HL-60 (cell line): ENCODE measurements at regions not wholly inside any gene's neighbourhood (a gene's known extent, or its start where the extent isn't known, plus 50 kb on each side); places are given as distances from the start of the nearest gene placed in this dataset.

Experiments used
- DNase-seq, 2 experiments: peaks; one replicate each; pipeline ENCODE4 v3.0.0-alpha.2; 2010 to 2020; ENCODE audit warnings: low read depth in 1 of 2, low spot score in 1 of 2
- H3K27ac ChIP-seq: fragments of 250-450 bp; sonication (Bioruptor Pico); replicated peaks from 2 replicates; pipeline ENCODE4 v1.5.1; 2020; ENCODE audit warnings: mild to moderate bottlenecking, moderate library complexity
- H3K27me3 ChIP-seq: fragments of 250-450 bp; sonication (Bioruptor Pico); 2 replicates; pipeline ENCODE4 v1.5.1; 2021; ENCODE audit warnings: mild to moderate bottlenecking, moderate library complexity; ENCODE audit not compliant: insufficient read depth, poor library complexity, severe bottlenecking
- H3K4me3 ChIP-seq: replicated peaks from 2 replicates; pipeline ENCODE4 v1.5.1; 2011; ENCODE audit warnings: mild to moderate bottlenecking, control low read depth, low read length; ENCODE audit not compliant: insufficient read depth
- CTCF ChIP-seq: IDR thresholded peaks from one replicate; pipeline ENCODE4 v1.5.1; 2011; ENCODE audit warnings: low read length, control low read depth, inconsistent platforms; ENCODE audit not compliant: insufficient read depth
- GABPA ChIP-seq: IDR thresholded peaks from 2 replicates; pipeline ENCODE4 v1.6.1; 2012; ENCODE audit warnings: low read depth
- POLR2AphosphoS5 ChIP-seq: IDR thresholded peaks from 2 replicates; pipeline ENCODE4 v1.6.1; 2012; ENCODE audit warnings: low read depth
- REST ChIP-seq: IDR thresholded peaks from 2 replicates; pipeline ENCODE4 v1.6.1; 2012; ENCODE audit warnings: low read depth; ENCODE audit not compliant: insufficient replicate concordance
- SPI1 ChIP-seq: IDR thresholded peaks from 2 replicates; pipeline ENCODE4 v1.6.1; 2012; ENCODE audit warnings: low read depth, mild to moderate bottlenecking, borderline replicate concordance

GRCh38 chr2:195498839-195499490 lies 158.1 kb upstream of the SLC39A10 start:
- TF ChIP-seq SPI1 = no peak
- TF ChIP-seq REST = peak; percentile 27
- Histone ChIP-seq H3K27me3 (no peaks in the 10 kb centered on the region), H3K27ac (no peak overlapping the region)

GRCh38 chr2:195498176-195498575 lies 158.8 kb upstream of the SLC39A10 start:
- DNase-seq = peak in 1 of 2 experiments; percentile 55
- Histone ChIP-seq H3K27ac (no peak overlapping the region), H3K4me3 (no peak overlapping the region), H3K27me3 (no peaks in the 10 kb centered on the region)
- TF ChIP-seq POLR2AphosphoS5 = no peak
- TF ChIP-seq GABPA = no peak
- TF ChIP-seq SPI1 = no peak
- TF ChIP-seq REST = no peak
- no peak for TF ChIP-seq CTCF

More at GRCh38 chr2:195498839-195499490, 158.1 kb upstream of the SLC39A10 start:
- DNase-seq = no peak
- no peak overlapping the region for H3K4me3 ChIP-seq

- H3K27ac ChIP-seq = no peak overlapping the region
- H3K27me3 ChIP-seq = no peaks in the 10 kb centered on the region
- TF ChIP-seq SPI1 (no peak), GABPA (no peak), REST (no peak), POLR2AphosphoS5 (no peak), CTCF (no peak)
- no peak for DNase-seq
- H3K4me3 ChIP-seq = no peak overlapping the region
Observed at GRCh38 chr2:195496991-195497390, 160.0 kb upstream of the SLC39A10 start.
